PC-9 (cell line): ENCODE measurements at regions not wholly inside any gene's neighbourhood (a gene's known extent, or its start where the extent isn't known, plus 50 kb on each side); places are given as distances from the start of the nearest gene placed in this dataset.

Experiments
- BruUV-seq: library from RNA; stranded (reverse); fragments of 400-500 nt; replicated peaks from 2 replicates; lab custom pipeline; 2021; lab: Mats Ljungman, UMichigan
- CTCF ChIA-PET: fragments of 300-600 bp; sonication (Branson Sonifier 250); formaldehyde crosslinking; loops from one replicate; lab custom pipeline; 2022; ENCODE audit warnings: antibody characterized with exemption; lab: Charles Lee
- POLR2A ChIA-PET: fragments of 300-600 bp; sonication (Branson Sonifier 250); formaldehyde crosslinking; loops from one replicate; lab custom pipeline; 2022; ENCODE audit warnings: antibody characterized with exemption; ENCODE audit not compliant: unreplicated experiment; lab: Charles Lee
- DNase-seq, 2 experiments: peaks; one replicate each; pipeline versions ENCODE4 v3.0.0 to v3.0.0-alpha.2; 2015 to 2022; ENCODE audit warnings: mixed read lengths in 1 of 2
- H2AFZ ChIP-seq: fragments of 200-600 bp; sonication (generic); 2 replicates; pipeline ENCODE4 v1.8.1; 2017; ENCODE audit warnings: antibody characterized with exemption
- H3F3A ChIP-seq: fragments of 200-600 bp; sonication (generic); 2 replicates; pipeline ENCODE4 v1.8.1; 2017; ENCODE audit warnings: antibody characterized with exemption, mild to moderate bottlenecking, low read depth; ENCODE audit not compliant: insufficient read depth
- H3K27ac ChIP-seq: fragments of 200-600 bp; sonication (generic); 2 replicates; pipeline ENCODE4 v1.6.1; 2016; ENCODE audit warnings: mixed run types
- H3K27me3 ChIP-seq: fragments of 200-600 bp; sonication (generic); 2 replicates; pipeline ENCODE4 v1.6.1; 2016; ENCODE audit warnings: low read depth, mixed run types; ENCODE audit not compliant: insufficient read depth
- H3K36me3 ChIP-seq: fragments of 200-600 bp; sonication (generic); 2 replicates; pipeline ENCODE4 v1.6.1; 2016; ENCODE audit warnings: low read depth, mixed run types
- H3K4me1 ChIP-seq: fragments of 200-600 bp; sonication (generic); replicated peaks from 2 replicates; pipeline ENCODE4 v1.6.1; 2016; ENCODE audit warnings: mixed run types; ENCODE audit not compliant: insufficient read depth
- H3K4me2 ChIP-seq: fragments of 200-600 bp; sonication (generic); 2 replicates; pipeline ENCODE4 v1.6.1; 2017; ENCODE audit warnings: mixed run types
- H3K4me3 ChIP-seq: fragments of 200-600 bp; sonication (generic); 2 replicates; pipeline ENCODE4 v1.6.1; 2016; ENCODE audit warnings: mixed run types
- H3K79me2 ChIP-seq: fragments of 200-600 bp; sonication (generic); 2 replicates; pipeline ENCODE4 v1.6.1; 2017; ENCODE audit warnings: low read depth, mixed run types
- H3K9me2 ChIP-seq: fragments of 200-600 bp; sonication (generic); 2 replicates; pipeline ENCODE4 v1.8.1; 2017; ENCODE audit warnings: mild to moderate bottlenecking; ENCODE audit not compliant: insufficient read depth
- H3K9me3 ChIP-seq: fragments of 200-600 bp; sonication (generic); 2 replicates; pipeline ENCODE4 v1.8.1; 2016; ENCODE audit warnings: low read depth; ENCODE audit not compliant: insufficient read depth
- H4K20me1 ChIP-seq: fragments of 200-600 bp; sonication (generic); 2 replicates; pipeline ENCODE4 v1.8.1; 2017; ENCODE audit not compliant: insufficient read depth
- CTCF ChIP-seq: fragments of 200-600 bp; sonication (generic); conservative IDR thresholded peaks from 2 replicates; pipeline ENCODE4 v1.6.1; 2017; ENCODE audit warnings: mixed run types, antibody characterized with exemption, mild to moderate bottlenecking, moderate library complexity
- EZH2 ChIP-seq: fragments of 200-600 bp; sonication (generic); IDR thresholded peaks from 2 replicates; pipeline ENCODE4 v1.8.0; 2017; ENCODE audit warnings: antibody characterized with exemption, low read depth
- intact Hi-C: fragments of 100-400 bp; cut with micrococcal nuclease; formaldehyde crosslinking; loops from one replicate; pipeline ENCODE4 v1.10.0; 2022; ENCODE audit not compliant: unreplicated experiment

- H3F3A ChIP-seq: no peaks in the 10 kb centered on the region
- ChIA-PET CTCF (no interaction called here), POLR2A (no interaction called here)
- H3K9me3 ChIP-seq: no peaks in the 10 kb centered on the region
- H3K27me3 ChIP-seq: peaks cover 44% of the 10 kb centered on the region; the same call in 1 of the 2 replicates
- H3K36me3 ChIP-seq: no peaks in the 10 kb centered on the region
- H2AFZ ChIP-seq: no peak overlapping the region
- H3K9me2 ChIP-seq: no peaks in the 10 kb centered on the region
- BruUV-seq: no TSS peak
- H3K4me1 ChIP-seq: no peaks in the 10 kb centered on the region
- H3K4me2 ChIP-seq: no peak overlapping the region
- TF ChIP-seq CTCF (no peak), EZH2 (no peak)
- intact Hi-C loops: no loop called here
- H3K27ac ChIP-seq: no peak overlapping the region
- no peak for DNase-seq
- no peak overlapping the region for H3K4me3 ChIP-seq
- no peaks in the 10 kb centered on the region for H3K79me2 ChIP-seq
- no peaks in the 10 kb centered on the region for H4K20me1 ChIP-seq
Observed at GRCh38 chr4:24405341-24405740, 179.0 kb downstream of the DHX15 start.

- no TSS peak for BruUV-seq
- Histone ChIP-seq H3K9me2 (no peaks in the 10 kb centered on the region), H3K79me2 (no peaks in the 10 kb centered on the region), H4K20me1 (no peaks in the 10 kb centered on the region), H3F3A (no peaks in the 10 kb centered on the region), H3K4me2 (no peak overlapping the region), H3K4me1 (no peaks in the 10 kb centered on the region), H3K9me3 (no peaks in the 10 kb centered on the region), H3K27me3 (peaks cover 44% of the 10 kb centered on the region; the same call in 1 of the 2 replicates), H3K36me3 (no peaks in the 10 kb centered on the region), H3K27ac (no peak overlapping the region), H3K4me3 (no peak overlapping the region), H2AFZ (no peak overlapping the region)
- POLR2A ChIA-PET: no interaction called here
- no peak for DNase-seq
- CTCF ChIA-PET: no interaction called here
- no peak for TF ChIP-seq EZH2
- TF ChIP-seq CTCF: no peak
- intact Hi-C loops: no loop called here
Observed at GRCh38 chr4:24404281-24404680, 180.1 kb downstream of the DHX15 start.

- no peak overlapping the region for H3K4me2 ChIP-seq
- H3K79me2 ChIP-seq: no peaks in the 10 kb centered on the region
- ChIA-PET CTCF (no interaction called here), POLR2A (no interaction called here)
- H3K9me3 ChIP-seq: no peaks in the 10 kb centered on the region
- H2AFZ ChIP-seq: no peak overlapping the region
- TF ChIP-seq EZH2: no peak
- TF ChIP-seq CTCF: no peak
- H3K36me3 ChIP-seq: no peaks in the 10 kb centered on the region
- H3K27me3 ChIP-seq: peaks cover 44% of the 10 kb centered on the region; the same call in 1 of the 2 replicates
- H4K20me1 ChIP-seq: no peaks in the 10 kb centered on the region
- no peaks in the 10 kb centered on the region for H3F3A ChIP-seq
- H3K4me1 ChIP-seq: no peaks in the 10 kb centered on the region
- intact Hi-C loops: no loop called here
- BruUV-seq: no TSS peak
- H3K27ac ChIP-seq: no peak overlapping the region
- H3K4me3 ChIP-seq: no peak overlapping the region
- H3K9me2 ChIP-seq: no peaks in the 10 kb centered on the region
- no peak for DNase-seq
Observed at GRCh38 chr4:24403265-24403664, 181.1 kb downstream of the DHX15 start.
